ENCODE measurements at regions not wholly inside any gene's neighbourhood (a gene's known extent, or its start where the extent isn't known, plus 50 kb on each side); places are given as distances from the start of the nearest gene placed in this dataset.

GRCh38 chr10:65112573-65112972, 1591.4 kb downstream of the REEP3 start:
- H3K4me2 ChIP-seq: no peak overlapping the region
- H3K9me2 ChIP-seq (replicated peaks; ENCODE audit: insufficient read depth): no peaks in the 10 kb centered on the region
- H3K4me3 ChIP-seq: no peak overlapping the region
- H3K27me3 ChIP-seq: no peaks in the 10 kb centered on the region
- TF ChIP-seq EZH2 (IDR thresholded peaks at IDR 0.05; ENCODE audit: borderline replicate concordance): no peak
- no peak for TF ChIP-seq CTCF (IDR thresholded peaks at IDR 0.05; ENCODE audit: poor library complexity)
- TF ChIP-seq EZH2phosphoT487 (IDR thresholded peaks at IDR 0.05; ENCODE audit: low read depth, severe bottlenecking, unreplicated experiment): no peak
- DNase-seq (ENCODE audit: low spot score): no peak
- no peaks in the 10 kb centered on the region for H3K9me3 ChIP-seq (ENCODE audit: low read depth)
- no peaks in the 10 kb centered on the region for H3K4me1 ChIP-seq (ENCODE audit: insufficient read depth)
- no peak overlapping the region for H3K27ac ChIP-seq
- 71% methylated on average over 4 of the region's 4 CpGs for whole genome bisulfite sequencing (ENCODE audit: low lambda C conversion rate, missing lambda C conversion rate)
- no peaks in the 10 kb centered on the region for H3K36me3 ChIP-seq (replicated peaks; ENCODE audit: insufficient read depth, low read depth)
- no peaks in the 10 kb centered on the region for H4K20me1 ChIP-seq (ENCODE audit: insufficient read depth, poor library complexity, severe bottlenecking)
- H2AFZ ChIP-seq: no peak overlapping the region
- no peaks in the 10 kb centered on the region for H3K79me2 ChIP-seq

GRCh38 chr10:65123120-65123519, 1601.9 kb downstream of the REEP3 start:
- Histone ChIP-seq H3K4me3 (no peak overlapping the region), H3K9me3 (ENCODE audit: low read depth) (no peaks in the 10 kb centered on the region), H3K4me2 (no peak overlapping the region), H3K79me2 (no peaks in the 10 kb centered on the region), H3K9me2 (replicated peaks; ENCODE audit: insufficient read depth) (no peaks in the 10 kb centered on the region), H3K27me3 (no peaks in the 10 kb centered on the region), H4K20me1 (ENCODE audit: insufficient read depth, poor library complexity, severe bottlenecking) (no peaks in the 10 kb centered on the region), H3K4me1 (ENCODE audit: insufficient read depth) (no peaks in the 10 kb centered on the region), H2AFZ (no peak overlapping the region), H3K27ac (no peak overlapping the region), H3K36me3 (replicated peaks; ENCODE audit: insufficient read depth, low read depth) (no peaks in the 10 kb centered on the region)
- TF ChIP-seq CTCF (IDR thresholded peaks at IDR 0.05; ENCODE audit: poor library complexity): no peak
- TF ChIP-seq EZH2phosphoT487 (IDR thresholded peaks at IDR 0.05; ENCODE audit: low read depth, severe bottlenecking, unreplicated experiment): no peak
- WGBS (ENCODE audit: low lambda C conversion rate, missing lambda C conversion rate): 100% methylated on average over 1 of the region's 1 CpG
- DNase-seq (ENCODE audit: low spot score): no peak

- TF ChIP-seq EZH2 (IDR thresholded peaks at IDR 0.05; ENCODE audit: borderline replicate concordance) (no peak), CTCF (IDR thresholded peaks at IDR 0.05; ENCODE audit: poor library complexity) (no peak), EZH2phosphoT487 (IDR thresholded peaks at IDR 0.05; ENCODE audit: low read depth, severe bottlenecking, unreplicated experiment) (no peak)
- H3K9me2 ChIP-seq (replicated peaks; ENCODE audit: insufficient read depth): no peaks in the 10 kb centered on the region
- DNase-seq (ENCODE audit: low spot score): no peak
- no peaks in the 10 kb centered on the region for H3K79me2 ChIP-seq
- no peaks in the 10 kb centered on the region for H3K4me1 ChIP-seq (ENCODE audit: insufficient read depth)
- no peak overlapping the region for H3K4me2 ChIP-seq
- H3K27ac ChIP-seq: no peak overlapping the region
- H4K20me1 ChIP-seq (ENCODE audit: insufficient read depth, poor library complexity, severe bottlenecking): no peaks in the 10 kb centered on the region
- H3K9me3 ChIP-seq (ENCODE audit: low read depth): no peaks in the 10 kb centered on the region
- no peaks in the 10 kb centered on the region for H3K27me3 ChIP-seq
- H2AFZ ChIP-seq: no peak overlapping the region
- WGBS (ENCODE audit: low lambda C conversion rate, missing lambda C conversion rate): 76% methylated on average over 2 of the region's 2 CpGs
- no peak overlapping the region for H3K4me3 ChIP-seq
- no peaks in the 10 kb centered on the region for H3K36me3 ChIP-seq (replicated peaks; ENCODE audit: insufficient read depth, low read depth)
These were observed 1604.0 kb downstream of the REEP3 start for GRCh38 chr10:65125212-65125611.

GRCh38 chr10:65126288-65126687, 1605.1 kb downstream of the REEP3 start:
- TF ChIP-seq EZH2phosphoT487 (IDR thresholded peaks at IDR 0.05; ENCODE audit: low read depth, severe bottlenecking, unreplicated experiment): no peak
- TF ChIP-seq CTCF (IDR thresholded peaks at IDR 0.05; ENCODE audit: poor library complexity): no peak
- no peak for TF ChIP-seq EZH2 (IDR thresholded peaks at IDR 0.05; ENCODE audit: borderline replicate concordance)
- WGBS (ENCODE audit: low lambda C conversion rate, missing lambda C conversion rate): 68% methylated on average over 1 of the region's 1 CpG
- H4K20me1 ChIP-seq (ENCODE audit: insufficient read depth, poor library complexity, severe bottlenecking): no peaks in the 10 kb centered on the region
- no peaks in the 10 kb centered on the region for H3K79me2 ChIP-seq
- H3K36me3 ChIP-seq (replicated peaks; ENCODE audit: insufficient read depth, low read depth): no peaks in the 10 kb centered on the region
- H3K4me1 ChIP-seq (ENCODE audit: insufficient read depth): no peaks in the 10 kb centered on the region
- H3K4me2 ChIP-seq: no peak overlapping the region
- H3K4me3 ChIP-seq: no peak overlapping the region
- H3K9me3 ChIP-seq (ENCODE audit: low read depth): no peaks in the 10 kb centered on the region
- DNase-seq (ENCODE audit: low spot score): no peak
- no peak overlapping the region for H3K27ac ChIP-seq
- H2AFZ ChIP-seq: no peak overlapping the region
- no peaks in the 10 kb centered on the region for H3K9me2 ChIP-seq (replicated peaks; ENCODE audit: insufficient read depth)
- no peaks in the 10 kb centered on the region for H3K27me3 ChIP-seq

Data from hepatocyte (in vitro differentiated cells).